Neural cell (in vitro differentiated cells): ENCODE measurements at regions not wholly inside any gene's neighbourhood (a gene's known extent, or its start where the extent isn't known, plus 50 kb on each side); places are given as distances from the start of the nearest gene placed in this dataset.

Experiments used
- H2AFZ ChIP-seq: fragments of 200-600, 300-800 bp; sonication (generic), shearing (Covaris generic); 2 replicates; pipeline ENCODE4 v1.6.0; 2014; ENCODE audit warnings: low read depth, mild to moderate bottlenecking, antibody characterized with exemption, low read length, moderate library complexity
- H3F3A ChIP-seq: fragments of 200-600 bp; shearing (Covaris generic); 2 replicates; pipeline ENCODE4 v1.6.1; 2016; ENCODE audit warnings: mild to moderate bottlenecking, moderate library complexity, mixed read lengths, antibody characterized with exemption, low read length; ENCODE audit not compliant: insufficient read depth, poor library complexity, severe bottlenecking
- H3K27ac ChIP-seq: fragments of 200-600, 300-800 bp; sonication (generic), shearing (Covaris generic); 2 replicates; pipeline ENCODE4 v1.5.1; 2014; ENCODE audit warnings: mild to moderate bottlenecking, low read length, moderate library complexity
- H3K27me3 ChIP-seq: fragments of 300-800, 200-600 bp; sonication (generic), shearing (Covaris generic); 2 replicates; pipeline ENCODE4 v1.6.0; 2014; ENCODE audit warnings: mild to moderate bottlenecking, low read depth, low read length, moderate library complexity; ENCODE audit not compliant: insufficient read depth
- H3K36me3 ChIP-seq: fragments of 300-800, 200-600 bp; sonication (generic), shearing (Covaris generic); 2 replicates; pipeline ENCODE4 v1.5.1; 2014; ENCODE audit warnings: mild to moderate bottlenecking, antibody characterized with exemption, low read length, moderate library complexity; ENCODE audit not compliant: insufficient read depth
- H3K4me2 ChIP-seq: fragments of 300-800, 200-600 bp; sonication (generic), shearing (Covaris generic); 2 replicates; pipeline ENCODE4 v1.6.0; 2014; ENCODE audit warnings: mild to moderate bottlenecking, low read length
- H3K4me3 ChIP-seq: fragments of 300-800, 200-600 bp; sonication (generic), shearing (Covaris generic); 2 replicates; pipeline ENCODE4 v1.5.1; 2014; ENCODE audit warnings: mild to moderate bottlenecking, low read length, moderate library complexity
- H3K79me2 ChIP-seq: fragments of 200-600 bp; shearing (Covaris generic); replicated peaks from 2 replicates; pipeline ENCODE4 v1.6.0; 2014; ENCODE audit warnings: mild to moderate bottlenecking, low read length, moderate library complexity; ENCODE audit not compliant: insufficient read depth
- H3K9ac ChIP-seq: fragments of 300-800, 200-600 bp; sonication (generic), shearing (Covaris generic); 2 replicates; pipeline ENCODE4 v1.6.1; 2016; ENCODE audit warnings: mild to moderate bottlenecking, low read length, mixed read lengths
- H3K9me2 ChIP-seq: fragments of 200-600 bp; shearing (Covaris generic); 2 replicates; pipeline ENCODE4 v1.6.1; 2016; ENCODE audit warnings: mild to moderate bottlenecking, low read length, mixed read lengths; ENCODE audit not compliant: insufficient read depth
- H3K9me3 ChIP-seq: fragments of 200-600, 300-800 bp; sonication (generic), shearing (Covaris generic); 2 replicates; pipeline ENCODE4 v1.6.1; 2016; ENCODE audit warnings: mild to moderate bottlenecking, mixed run types, low read length, moderate library complexity, mixed read lengths
- H4K20me1 ChIP-seq: fragments of 200-600 bp; shearing (Covaris generic); 2 replicates; pipeline ENCODE4 v1.6.1; 2016; ENCODE audit warnings: mild to moderate bottlenecking, mixed run types; ENCODE audit not compliant: insufficient read depth
- EP300 ChIP-seq: fragments of 450-650 bp; conservative IDR thresholded peaks from 2 replicates; pipeline ENCODE4 v1.6.1; 2014; ENCODE audit warnings: antibody characterized with exemption, mild to moderate bottlenecking, moderate library complexity; ENCODE audit not compliant: poor library complexity, severe bottlenecking
- EZH2 ChIP-seq: fragments of 200-600, 300-800 bp; shearing (Covaris generic), sonication (generic); IDR thresholded peaks from 2 replicates; pipeline ENCODE4 v1.6.1; 2014; ENCODE audit warnings: antibody characterized with exemption, low read length, borderline replicate concordance, mild to moderate bottlenecking; ENCODE audit not compliant: insufficient read depth, poor library complexity, severe bottlenecking
- MXI1 ChIP-seq: fragments of 450-650 bp; conservative IDR thresholded peaks from 2 replicates; pipeline ENCODE4 v1.6.1; 2014; ENCODE audit warnings: antibody characterized with exemption, mild to moderate bottlenecking; ENCODE audit not compliant: poor library complexity, severe bottlenecking
- POLR2AphosphoS5 ChIP-seq: IDR thresholded peaks from 2 replicates; pipeline ENCODE4 v1.6.1; 2012
- RAD21 ChIP-seq: fragments of 450-650 bp; conservative IDR thresholded peaks from 2 replicates; pipeline ENCODE4 v1.6.1; 2014; ENCODE audit warnings: antibody characterized with exemption, mild to moderate bottlenecking, moderate library complexity
- REST ChIP-seq: IDR thresholded peaks from 2 replicates; pipeline ENCODE4 v1.6.1; 2012; ENCODE audit warnings: borderline replicate concordance
- SMC3 ChIP-seq: fragments of 450-650 bp; conservative IDR thresholded peaks from 2 replicates; pipeline ENCODE4 v1.6.1; 2014; ENCODE audit warnings: antibody characterized with exemption, mild to moderate bottlenecking, moderate library complexity; ENCODE audit not compliant: poor library complexity
- TAF1 ChIP-seq: IDR thresholded peaks from 2 replicates; pipeline ENCODE4 v1.6.1; 2012; ENCODE audit warnings: low read depth
- TF ChIP-seq, protein P1 (sequence below): fragments of 450-650 bp; IDR thresholded peaks from 2 replicates; pipeline ENCODE4 v1.5.1; 2014; ENCODE audit warnings: antibody characterized with exemption, mild to moderate bottlenecking, moderate library complexity; ENCODE audit not compliant: poor library complexity, severe bottlenecking

- H3K79me2 ChIP-seq = no peaks in the 10 kb centered on the region
- H3K9me2 ChIP-seq = no peaks in the 10 kb centered on the region
Measured at GRCh38 chr13:50635504-50635903, 208.0 kb downstream of the DLEU7 start.

GRCh38 chr13:50636007-50636704 lies 207.3 kb downstream of the DLEU7 start:
- no peak overlapping the region for H3K4me3 ChIP-seq
- no peaks in the 10 kb centered on the region for H3K79me2 ChIP-seq
- no peaks in the 10 kb centered on the region for H3F3A ChIP-seq
- H3K9me3 ChIP-seq = no peaks in the 10 kb centered on the region
- H3K27me3 ChIP-seq = no peaks in the 10 kb centered on the region
- TF ChIP-seq SMC3 (no peak), MXI1 (no peak), EZH2 (no peak), RAD21 (no peak), REST (no peak), POLR2AphosphoS5 (no peak), EP300 (no peak), TAF1 (no peak)
- TF ChIP-seq, protein P1, sequence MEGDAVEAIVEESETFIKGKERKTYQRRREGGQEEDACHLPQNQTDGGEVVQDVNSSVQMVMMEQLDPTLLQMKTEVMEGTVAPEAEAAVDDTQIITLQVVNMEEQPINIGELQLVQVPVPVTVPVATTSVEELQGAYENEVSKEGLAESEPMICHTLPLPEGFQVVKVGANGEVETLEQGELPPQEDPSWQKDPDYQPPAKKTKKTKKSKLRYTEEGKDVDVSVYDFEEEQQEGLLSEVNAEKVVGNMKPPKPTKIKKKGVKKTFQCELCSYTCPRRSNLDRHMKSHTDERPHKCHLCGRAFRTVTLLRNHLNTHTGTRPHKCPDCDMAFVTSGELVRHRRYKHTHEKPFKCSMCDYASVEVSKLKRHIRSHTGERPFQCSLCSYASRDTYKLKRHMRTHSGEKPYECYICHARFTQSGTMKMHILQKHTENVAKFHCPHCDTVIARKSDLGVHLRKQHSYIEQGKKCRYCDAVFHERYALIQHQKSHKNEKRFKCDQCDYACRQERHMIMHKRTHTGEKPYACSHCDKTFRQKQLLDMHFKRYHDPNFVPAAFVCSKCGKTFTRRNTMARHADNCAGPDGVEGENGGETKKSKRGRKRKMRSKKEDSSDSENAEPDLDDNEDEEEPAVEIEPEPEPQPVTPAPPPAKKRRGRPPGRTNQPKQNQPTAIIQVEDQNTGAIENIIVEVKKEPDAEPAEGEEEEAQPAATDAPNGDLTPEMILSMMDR = no peak
- no peak overlapping the region for H2AFZ ChIP-seq
- H3K9ac ChIP-seq = no peak overlapping the region
- H4K20me1 ChIP-seq = no peaks in the 10 kb centered on the region
- no peak overlapping the region for H3K4me2 ChIP-seq
- no peak overlapping the region for H3K27ac ChIP-seq
- no peaks in the 10 kb centered on the region for H3K36me3 ChIP-seq
- H3K9me2 ChIP-seq = no peaks in the 10 kb centered on the region

More at GRCh38 chr13:50635504-50635903, 208.0 kb downstream of the DLEU7 start:
- TF ChIP-seq REST (no peak), MXI1 (no peak)
- Histone ChIP-seq H3K27me3 (no peaks in the 10 kb centered on the region), H3K9me3 (no peaks in the 10 kb centered on the region), H2AFZ (no peak overlapping the region), H3K4me2 (no peak overlapping the region), H3K36me3 (no peaks in the 10 kb centered on the region), H3F3A (no peaks in the 10 kb centered on the region), H4K20me1 (no peaks in the 10 kb centered on the region), H3K27ac (no peak overlapping the region), H3K4me3 (no peak overlapping the region), H3K9ac (no peak overlapping the region)
